ENCODE measurements at regions not wholly inside any gene's neighbourhood (a gene's known extent, or its start where the extent isn't known, plus 50 kb on each side); places are given as distances from the start of the nearest gene placed in this dataset.
"Not testable (repeated sequence)": the region's sequence is repeated elsewhere in the genome, so short reads cannot be mapped to it uniquely, and the experiment has no call there.

DNA sequence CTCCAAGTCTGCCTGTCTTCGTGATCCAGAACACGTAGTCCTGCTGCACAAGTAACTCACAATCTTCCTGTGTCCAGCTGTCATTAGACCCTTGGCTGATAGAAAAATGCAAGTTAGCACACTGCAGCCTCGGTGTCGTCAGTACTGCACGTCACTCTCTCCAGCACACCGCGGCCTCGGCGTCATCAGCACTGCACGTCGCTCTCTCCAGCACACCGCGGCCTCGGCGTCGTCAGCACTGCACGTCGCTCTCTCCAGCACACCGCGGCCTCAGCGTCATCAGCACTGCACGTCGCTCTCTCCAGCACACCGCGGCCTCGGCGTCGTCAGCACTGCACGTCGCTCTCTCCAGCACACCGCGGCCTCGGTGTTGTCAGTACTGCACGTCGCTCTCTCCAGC lies 160.0 kb downstream of the FOXL1 start:
- TF ChIP-seq POLR2A (IDR thresholded peaks at IDR 0.05) = not testable (repeated sequence)
- TF ChIP-seq, protein P1, sequence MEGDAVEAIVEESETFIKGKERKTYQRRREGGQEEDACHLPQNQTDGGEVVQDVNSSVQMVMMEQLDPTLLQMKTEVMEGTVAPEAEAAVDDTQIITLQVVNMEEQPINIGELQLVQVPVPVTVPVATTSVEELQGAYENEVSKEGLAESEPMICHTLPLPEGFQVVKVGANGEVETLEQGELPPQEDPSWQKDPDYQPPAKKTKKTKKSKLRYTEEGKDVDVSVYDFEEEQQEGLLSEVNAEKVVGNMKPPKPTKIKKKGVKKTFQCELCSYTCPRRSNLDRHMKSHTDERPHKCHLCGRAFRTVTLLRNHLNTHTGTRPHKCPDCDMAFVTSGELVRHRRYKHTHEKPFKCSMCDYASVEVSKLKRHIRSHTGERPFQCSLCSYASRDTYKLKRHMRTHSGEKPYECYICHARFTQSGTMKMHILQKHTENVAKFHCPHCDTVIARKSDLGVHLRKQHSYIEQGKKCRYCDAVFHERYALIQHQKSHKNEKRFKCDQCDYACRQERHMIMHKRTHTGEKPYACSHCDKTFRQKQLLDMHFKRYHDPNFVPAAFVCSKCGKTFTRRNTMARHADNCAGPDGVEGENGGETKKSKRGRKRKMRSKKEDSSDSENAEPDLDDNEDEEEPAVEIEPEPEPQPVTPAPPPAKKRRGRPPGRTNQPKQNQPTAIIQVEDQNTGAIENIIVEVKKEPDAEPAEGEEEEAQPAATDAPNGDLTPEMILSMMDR (IDR thresholded peaks at IDR 0.05) = not testable (repeated sequence)
